Erythroblast (primary cell): ENCODE measurements at regions not wholly inside any gene's neighbourhood (a gene's known extent, or its start where the extent isn't known, plus 50 kb on each side); places are given as distances from the start of the nearest gene placed in this dataset.

Source experiments
- GATA1 ChIP-seq: IDR thresholded peaks from 2 replicates; pipeline ENCODE4 v1.6.1; 2011; ENCODE audit warnings: low read depth, mild to moderate bottlenecking, control low read depth, low read length, moderate library complexity
- POLR2A ChIP-seq: IDR thresholded peaks from 2 replicates; pipeline ENCODE4 v1.6.1; 2011; ENCODE audit warnings: mild to moderate bottlenecking, low read length

- TF ChIP-seq POLR2A (no peak), GATA1 (no peak)
Observed at GRCh38 chr1:21378705-21379494, 61.0 kb upstream of the NBPF3 start.
